HG02981 (cell line): ENCODE measurements at regions not wholly inside any gene's neighbourhood (a gene's known extent, or its start where the extent isn't known, plus 50 kb on each side); places are given as distances from the start of the nearest gene placed in this dataset.

Source experiments
- ATAC-seq: cut with Tn5 transposase; IDR thresholded peaks from one replicate; pipeline ENCODE4 v1.9.1; 2021; ENCODE audit warnings: mild to moderate bottlenecking, moderate library complexity; ENCODE audit not compliant: unreplicated experiment

GRCh38 chr20:24378661-24379483 lies 90.6 kb upstream of the SYNDIG1 start:
- ATAC-seq = no peak

GRCh38 chr20:24376311-24377099 lies 92.9 kb upstream of the SYNDIG1 start:
- ATAC-seq = no peak

GRCh38 chr20:24373372-24373771 lies 96.1 kb upstream of the SYNDIG1 start:
- no peak for ATAC-seq

DNA sequence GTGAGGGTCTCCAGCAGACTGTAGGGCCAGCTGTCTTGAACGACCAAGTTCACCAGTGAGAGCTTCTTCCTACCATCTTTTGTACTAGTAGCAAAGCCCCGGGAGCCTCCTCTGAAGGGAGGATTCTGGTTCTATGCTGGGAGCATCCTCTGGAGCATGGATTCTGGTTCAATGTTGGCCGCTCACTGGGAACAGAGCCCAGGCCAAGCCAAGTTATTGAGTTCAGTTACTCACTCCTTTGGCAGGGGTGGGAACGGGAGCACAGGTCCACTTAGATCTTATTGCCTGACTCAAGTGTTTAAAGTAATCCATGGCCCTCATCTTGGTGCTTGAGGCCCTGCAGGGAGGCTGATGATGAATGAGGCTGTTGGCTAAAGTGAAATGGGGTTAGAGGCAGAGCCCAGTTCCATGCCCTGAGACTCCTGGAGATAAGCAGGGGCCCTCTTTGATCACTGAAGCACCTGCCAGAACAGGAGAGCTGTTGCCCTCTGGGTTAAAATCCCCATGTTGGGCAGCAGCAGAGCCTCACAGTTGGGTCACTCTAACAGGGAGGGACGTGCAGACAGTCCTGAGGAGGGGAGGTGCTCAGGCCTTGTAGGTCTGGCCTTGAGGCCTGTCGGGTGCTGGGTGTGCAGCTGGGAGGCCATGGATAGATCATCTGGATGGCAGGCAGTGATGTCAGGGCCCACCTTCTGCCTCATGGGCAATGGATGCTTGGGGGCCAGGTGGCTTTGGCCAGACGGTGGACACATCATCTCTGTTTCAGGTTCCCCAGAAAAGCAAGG lies 98.3 kb upstream of the SYNDIG1 start:
- ATAC-seq = no peak

GRCh38 chr20:24370249-24370648 lies 99.2 kb upstream of the SYNDIG1 start:
- no peak for ATAC-seq

DNA sequence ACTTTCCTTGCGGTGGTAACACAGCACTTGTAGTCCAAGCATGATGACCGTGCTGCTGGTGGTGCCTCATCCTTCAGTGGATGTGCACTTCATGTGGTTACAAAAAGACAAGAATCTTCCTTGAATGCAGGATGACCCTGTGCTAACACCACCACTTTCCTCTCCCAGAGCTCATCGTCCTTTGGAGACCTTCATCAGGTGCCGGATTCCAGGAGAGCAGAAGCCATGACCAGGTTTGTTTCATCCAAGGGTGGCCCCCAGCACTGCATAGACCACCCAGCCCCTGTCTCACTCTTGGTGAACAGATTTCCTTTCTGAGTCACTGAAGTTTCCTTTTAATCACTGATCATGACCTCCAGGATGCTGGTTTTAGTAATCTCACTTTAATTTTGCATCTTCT lies 101.2 kb upstream of the SYNDIG1 start:
- ATAC-seq = no peak

DNA sequence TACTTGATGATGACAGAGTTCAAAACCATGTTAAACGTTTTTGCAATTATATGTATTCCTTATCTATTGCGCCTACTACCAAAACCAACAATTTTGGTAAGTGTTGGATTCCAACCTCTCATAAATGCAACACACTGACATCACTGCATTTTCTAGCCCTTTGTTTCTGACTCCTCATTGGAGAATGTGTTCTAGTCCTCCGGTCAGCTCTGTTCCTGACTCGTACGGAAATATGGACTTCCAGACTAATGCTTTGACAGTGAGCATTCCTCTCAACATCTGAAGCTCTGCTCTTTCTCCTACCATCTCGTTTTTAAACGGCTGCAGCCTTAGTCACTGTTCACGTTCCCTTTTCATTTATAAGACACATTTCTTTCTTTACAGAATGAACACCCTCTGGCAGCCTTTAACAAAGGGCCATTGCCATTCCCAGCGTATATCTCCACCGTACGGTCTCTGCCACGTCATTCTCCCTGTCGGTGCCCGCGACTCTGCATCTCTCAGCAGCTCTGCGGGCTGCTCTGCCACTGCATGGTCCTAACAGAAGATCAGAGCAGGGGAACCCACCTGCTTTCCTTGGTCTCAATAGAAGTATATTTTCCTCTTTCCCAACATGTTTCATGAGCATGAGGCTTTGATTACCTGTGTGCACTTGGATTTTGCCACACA lies 103.0 kb upstream of the SYNDIG1 start:
- no peak for ATAC-seq

DNA sequence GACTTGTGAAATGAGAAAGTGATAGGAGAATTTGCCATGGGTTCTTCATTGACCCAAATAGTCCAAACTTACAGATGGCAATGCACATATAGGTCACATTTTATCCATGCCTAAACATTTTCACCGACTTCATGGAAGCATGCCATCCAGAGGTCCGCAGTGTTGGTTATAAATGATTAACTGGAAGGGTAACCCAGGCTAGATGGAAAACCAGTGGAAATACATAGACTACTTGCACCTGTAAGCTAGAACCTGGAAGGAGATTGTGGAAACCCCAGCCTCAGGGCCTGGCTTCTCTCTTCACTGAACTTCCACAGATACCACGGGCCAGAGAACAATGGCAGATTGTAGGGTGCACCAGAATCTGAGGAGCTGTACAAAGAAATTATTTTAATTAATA lies 103.8 kb upstream of the SYNDIG1 start:
- ATAC-seq = no peak

GRCh38 chr20:24364482-24364881 lies 104.9 kb upstream of the SYNDIG1 start:
- ATAC-seq = no peak

DNA sequence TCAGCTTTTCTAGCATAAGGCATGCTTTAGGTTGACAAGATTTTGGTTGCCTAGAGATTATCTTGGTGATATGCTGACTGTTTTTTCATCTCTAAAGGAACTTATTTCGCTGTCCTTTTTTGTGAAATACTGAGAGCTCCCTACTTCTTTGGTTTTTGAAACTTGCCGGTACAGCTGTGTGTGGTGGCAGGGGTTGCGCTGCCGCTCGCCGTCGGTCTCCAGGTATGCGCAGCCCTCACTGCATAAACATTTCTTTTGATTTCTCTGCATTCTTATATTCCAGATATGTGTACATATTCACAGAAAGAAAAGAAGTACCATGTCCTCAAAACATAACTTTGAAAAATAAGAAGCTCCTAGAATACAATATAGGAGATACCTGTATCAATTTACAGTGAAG lies 106.4 kb upstream of the SYNDIG1 start:
- ATAC-seq = no peak

DNA sequence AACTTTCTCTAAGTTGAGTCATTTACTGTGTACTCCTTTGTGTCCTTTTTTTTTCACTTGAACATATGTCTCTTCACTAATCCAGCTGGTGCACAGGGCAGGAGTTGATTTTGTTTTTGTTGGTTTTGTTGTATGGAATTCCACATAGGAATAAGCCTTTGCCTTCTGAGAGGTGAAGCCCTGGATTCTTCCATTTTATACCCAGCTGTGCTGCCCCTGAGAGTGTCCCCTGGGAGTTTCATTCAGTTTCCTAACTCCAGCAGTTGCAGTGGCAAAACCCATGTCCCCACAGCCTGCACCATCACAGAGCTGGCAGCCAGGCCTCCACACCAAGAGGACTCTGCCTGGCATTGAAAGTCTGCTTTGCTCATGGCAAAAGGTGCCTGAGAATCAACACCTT lies 107.3 kb upstream of the SYNDIG1 start:
- ATAC-seq = no peak

- no peak for ATAC-seq
These were observed 107.9 kb upstream of the SYNDIG1 start for GRCh38 chr20:24361541-24361940.

DNA sequence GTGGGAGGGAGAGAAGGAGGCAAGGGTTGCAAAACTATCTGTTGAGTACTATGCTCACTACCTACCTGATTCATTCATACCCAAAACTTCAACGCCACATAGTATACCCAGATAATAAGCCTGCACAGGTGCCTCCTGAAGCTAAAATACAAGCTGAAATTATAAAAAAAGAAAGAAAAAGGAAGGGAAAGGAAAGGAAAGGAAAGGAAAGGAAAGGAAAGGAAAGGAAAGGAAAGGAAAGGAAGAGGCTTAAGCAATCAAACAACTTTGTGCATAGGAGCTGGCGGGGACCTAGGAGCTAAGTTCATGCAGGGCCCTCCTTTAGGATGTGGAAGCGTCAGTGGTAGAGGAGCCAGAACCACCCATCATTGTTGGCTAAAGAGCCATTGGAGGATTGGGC lies 108.9 kb upstream of the SYNDIG1 start:
- no peak for ATAC-seq

DNA sequence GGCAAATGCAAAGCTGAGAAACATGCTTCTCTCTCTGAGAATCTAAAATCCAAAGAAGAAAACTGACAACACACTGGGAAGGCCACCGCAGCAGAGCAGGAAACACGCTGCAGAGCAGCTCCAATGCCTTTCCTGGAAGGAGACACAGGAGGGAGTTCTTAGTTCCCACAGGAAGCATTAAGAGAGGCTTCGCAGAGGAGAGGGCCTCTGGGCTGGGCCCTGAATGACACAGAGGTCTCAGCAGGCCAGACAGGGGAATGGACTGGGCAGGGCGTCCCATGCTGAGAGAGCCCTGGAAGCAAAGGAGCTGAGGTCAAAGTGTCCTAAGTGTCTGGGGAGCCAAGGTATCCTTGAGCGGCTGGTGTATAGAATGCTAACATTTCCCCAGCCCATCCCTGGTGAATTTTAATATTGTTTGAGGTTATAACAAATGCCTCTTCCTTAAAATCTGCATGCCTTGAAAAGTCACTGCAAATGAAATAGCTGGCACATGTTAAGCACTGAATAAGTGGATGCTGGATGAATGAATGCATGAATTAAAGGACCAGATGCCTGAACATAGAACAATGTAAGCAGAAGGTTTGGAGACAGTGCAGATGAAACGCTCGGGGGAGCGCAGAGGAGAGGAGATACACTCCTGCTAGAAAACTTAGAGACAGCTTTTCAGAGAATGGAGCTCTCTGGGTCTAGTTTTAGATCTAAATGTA lies 110.0 kb upstream of the SYNDIG1 start:
- ATAC-seq = no peak

DNA sequence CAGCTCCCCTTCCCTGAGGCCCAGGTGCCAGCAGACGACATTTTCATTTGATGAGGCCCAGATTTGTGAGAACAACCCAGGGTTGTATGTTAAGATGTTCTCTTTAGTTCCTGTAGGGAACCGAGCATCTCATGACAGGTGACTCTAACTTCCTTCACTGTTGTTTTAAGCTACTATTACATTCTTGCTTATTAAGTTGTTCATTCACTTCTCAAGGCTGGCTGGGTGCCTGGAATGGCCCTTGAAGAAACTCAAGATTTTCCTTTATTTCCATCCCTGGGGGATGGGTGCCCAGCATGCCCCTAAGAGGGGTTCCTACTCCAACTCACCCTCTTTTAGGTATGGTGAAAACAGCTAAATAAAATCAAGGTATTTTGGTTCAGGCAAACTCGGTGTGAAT lies 111.5 kb upstream of the SYNDIG1 start:
- no peak for ATAC-seq

GRCh38 chr20:24357177-24357576 lies 112.3 kb upstream of the SYNDIG1 start:
- no peak for ATAC-seq

- ATAC-seq = no peak
These were observed 116.2 kb upstream of the SYNDIG1 start for GRCh38 chr20:24353135-24353690.

GRCh38 chr20:24350923-24351368 lies 118.5 kb upstream of the SYNDIG1 start:
- no peak for ATAC-seq

DNA sequence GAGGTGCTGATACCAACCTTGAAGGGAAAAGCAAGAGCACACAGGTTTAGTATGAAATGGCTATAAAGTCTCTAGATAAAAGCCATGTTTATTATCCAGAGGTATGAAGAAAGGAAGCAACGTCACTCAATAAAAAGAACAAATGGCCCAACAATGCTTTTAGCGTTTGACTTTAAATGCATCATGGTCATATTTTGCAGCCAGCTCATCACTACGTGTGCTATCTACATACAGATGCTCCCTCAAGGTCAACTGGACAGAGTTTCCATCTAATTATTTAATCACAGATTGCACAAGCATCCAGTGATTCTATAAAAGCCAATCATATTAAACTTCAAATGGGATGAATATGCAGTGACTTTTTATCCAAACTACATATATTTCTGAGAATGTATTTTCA lies 127.6 kb upstream of the SYNDIG1 start:
- ATAC-seq = no peak

- no peak for ATAC-seq
These were observed 128.5 kb upstream of the SYNDIG1 start for GRCh38 chr20:24340933-24341332.
